NT2/D1 (cell line): ENCODE measurements at regions not wholly inside any gene's neighbourhood (a gene's known extent, or its start where the extent isn't known, plus 50 kb on each side); places are given as distances from the start of the nearest gene placed in this dataset.
A peak's percentile ranks its signal among the peaks of the same experiment; 100 is the strongest.

Experiments used
- DNase-seq: peaks from one replicate; pipeline ENCODE4 v3.0.0-alpha.2; 2011; ENCODE audit warnings: low read depth, low spot score
- H3K27me3 ChIP-seq: 2 replicates; pipeline ENCODE4 v1.6.0; 2011; ENCODE audit warnings: mild to moderate bottlenecking; ENCODE audit not compliant: insufficient read length, insufficient read depth
- H3K36me3 ChIP-seq: 2 replicates; pipeline ENCODE4 v1.6.1; 2011; ENCODE audit warnings: mild to moderate bottlenecking, low read length, mixed read lengths; ENCODE audit not compliant: insufficient read depth, insufficient read length
- H3K4me1 ChIP-seq: 2 replicates; pipeline ENCODE4 v1.5.1; 2011; ENCODE audit not compliant: insufficient read depth, insufficient read length
- H3K4me3 ChIP-seq: 2 replicates; pipeline ENCODE4 v1.5.1; 2011; ENCODE audit warnings: low read depth; ENCODE audit not compliant: insufficient read length
- H3K9ac ChIP-seq: 2 replicates; pipeline ENCODE4 v1.6.0; 2011; ENCODE audit warnings: low read depth; ENCODE audit not compliant: insufficient read length
- H3K9me3 ChIP-seq: 2 replicates; pipeline ENCODE4 v1.5.1; 2011; ENCODE audit warnings: mild to moderate bottlenecking, low read length; ENCODE audit not compliant: insufficient read depth
- SUZ12 ChIP-seq: IDR thresholded peaks from 2 replicates; pipeline ENCODE4 v1.6.1; 2011; ENCODE audit not compliant: insufficient read length, insufficient read depth; ENCODE audit errors: extremely low read depth
- YY1 ChIP-seq: IDR thresholded peaks from 2 replicates; pipeline ENCODE4 v1.6.1; 2011; ENCODE audit not compliant: insufficient read length, insufficient read depth
- ZNF274 ChIP-seq: IDR thresholded peaks from 2 replicates; pipeline ENCODE4 v1.6.1; 2011; ENCODE audit warnings: mild to moderate bottlenecking, low read depth, low read length

- H3K9ac ChIP-seq, result no peak overlapping the region
- no peaks in the 10 kb centered on the region for H3K9me3 ChIP-seq
- no peak for TF ChIP-seq ZNF274
- TF ChIP-seq SUZ12, result no peak
- no peak for TF ChIP-seq YY1
- H3K36me3 ChIP-seq, result peaks cover 40% of the 10 kb centered on the region
- H3K27me3 ChIP-seq, result no peaks in the 10 kb centered on the region
- H3K4me1 ChIP-seq, result peaks cover 8% of the 10 kb centered on the region
- no peak for DNase-seq
- H3K4me3 ChIP-seq, result no peak overlapping the region
These were observed 94.4 kb upstream of the CLCN4 start for GRCh38 chrX:10062352-10062751.

GRCh38 chrX:10062980-10063379, 93.8 kb upstream of the CLCN4 start:
- DNase-seq, result no peak
- Histone ChIP-seq H3K4me1 (peaks cover 8% of the 10 kb centered on the region), H3K9me3 (no peaks in the 10 kb centered on the region), H3K4me3 (no peak overlapping the region), H3K9ac (no peak overlapping the region), H3K36me3 (peaks cover 46% of the 10 kb centered on the region), H3K27me3 (no peaks in the 10 kb centered on the region)
- TF ChIP-seq SUZ12 (no peak), YY1 (no peak), ZNF274 (no peak)

GRCh38 chrX:10064736-10065135, 92.0 kb upstream of the CLCN4 start:
- no peaks in the 10 kb centered on the region for H3K9me3 ChIP-seq
- H3K4me3 ChIP-seq, result no peak overlapping the region
- peaks cover 8% of the 10 kb centered on the region for H3K4me1 ChIP-seq
- H3K27me3 ChIP-seq, result no peaks in the 10 kb centered on the region
- H3K9ac ChIP-seq, result peak overlapping the region; percentile 32
- peaks cover 58% of the 10 kb centered on the region for H3K36me3 ChIP-seq
- TF ChIP-seq YY1, result no peak
- no peak for TF ChIP-seq ZNF274
- no peak for TF ChIP-seq SUZ12
- no peak for DNase-seq

GRCh38 chrX:10070714-10071436, 85.9 kb upstream of the CLCN4 start:
- no peak for DNase-seq
- no peak overlapping the region for H3K9ac ChIP-seq
- H3K36me3 ChIP-seq, result peaks cover 66% of the 10 kb centered on the region
- no peak overlapping the region for H3K4me3 ChIP-seq
- H3K4me1 ChIP-seq, result peaks cover under 1% of the 10 kb centered on the region
- TF ChIP-seq SUZ12 (no peak), ZNF274 (no peak), YY1 (no peak)
- no peaks in the 10 kb centered on the region for H3K27me3 ChIP-seq
- H3K9me3 ChIP-seq, result no peaks in the 10 kb centered on the region

GRCh38 chrX:10071451-10072144, 85.2 kb upstream of the CLCN4 start:
- H3K27me3 ChIP-seq, result no peaks in the 10 kb centered on the region
- DNase-seq, result no peak
- TF ChIP-seq YY1, result no peak
- TF ChIP-seq SUZ12, result no peak
- no peak for TF ChIP-seq ZNF274
- H3K4me3 ChIP-seq, result no peak overlapping the region
- H3K4me1 ChIP-seq, result no peaks in the 10 kb centered on the region
- H3K36me3 ChIP-seq, result peaks cover 63% of the 10 kb centered on the region
- H3K9ac ChIP-seq, result no peak overlapping the region
- no peaks in the 10 kb centered on the region for H3K9me3 ChIP-seq

- no peak overlapping the region for H3K9ac ChIP-seq
- peaks cover 55% of the 10 kb centered on the region for H3K36me3 ChIP-seq
- H3K4me1 ChIP-seq, result no peaks in the 10 kb centered on the region
- DNase-seq, result no peak
- H3K4me3 ChIP-seq, result no peak overlapping the region
- no peaks in the 10 kb centered on the region for H3K9me3 ChIP-seq
- TF ChIP-seq ZNF274 (no peak), YY1 (no peak), SUZ12 (no peak)
- H3K27me3 ChIP-seq, result no peaks in the 10 kb centered on the region
These were observed 83.8 kb upstream of the CLCN4 start for GRCh38 chrX:10072786-10073568.

- no peak for DNase-seq
- no peaks in the 10 kb centered on the region for H3K27me3 ChIP-seq
- no peak overlapping the region for H3K9ac ChIP-seq
- no peaks in the 10 kb centered on the region for H3K9me3 ChIP-seq
- H3K4me1 ChIP-seq, result no peaks in the 10 kb centered on the region
- TF ChIP-seq YY1 (no peak), SUZ12 (no peak), ZNF274 (no peak)
- H3K4me3 ChIP-seq, result no peak overlapping the region
- H3K36me3 ChIP-seq, result peaks cover 48% of the 10 kb centered on the region
These were observed 83.1 kb upstream of the CLCN4 start for GRCh38 chrX:10073671-10074070.
